Fibroblast of villous mesenchyme (primary cell): ENCODE measurements at regions not wholly inside any gene's neighbourhood (a gene's known extent, or its start where the extent isn't known, plus 50 kb on each side); places are given as distances from the start of the nearest gene placed in this dataset.
"Not testable (repeated sequence)": the region's sequence is repeated elsewhere in the genome, so short reads cannot be mapped to it uniquely, and the experiment has no call there.

ENCODE experiments used
- DNase-seq: peaks from one replicate; pipeline ENCODE4 v3.0.0-alpha.2; 2010; ENCODE audit warnings: low read depth
- H3K4me3 ChIP-seq: 2 replicates; pipeline ENCODE4 v1.5.1; 2011; ENCODE audit warnings: low read depth, mild to moderate bottlenecking, low read length
- CTCF ChIP-seq: IDR thresholded peaks from 2 replicates; pipeline ENCODE4 v1.5.1; 2012; ENCODE audit warnings: low read depth, mild to moderate bottlenecking, low read length; ENCODE audit not compliant: insufficient read depth

- no peak for DNase-seq
- no peak overlapping the region for H3K4me3 ChIP-seq
- no peak for TF ChIP-seq CTCF
Observed at GRCh38 chr2:234392041-234392615, 104.8 kb downstream of the ARL4C start.

GRCh38 chr2:234391625-234392024 is 105.3 kb downstream of the ARL4C start:
- no peak overlapping the region for H3K4me3 ChIP-seq
- DNase-seq: no peak
- no peak for TF ChIP-seq CTCF

- not testable (repeated sequence) for H3K4me3 ChIP-seq, DNase-seq
Observed at GRCh38 chr2:234389661-234390060, 107.2 kb downstream of the ARL4C start.

- peak; percentile 46 for DNase-seq
- TF ChIP-seq CTCF: no peak
- H3K4me3 ChIP-seq: no peak overlapping the region
Observed at GRCh38 chr2:234388591-234388990, 108.3 kb downstream of the ARL4C start.

- TF ChIP-seq CTCF: no peak
- H3K4me3 ChIP-seq: no peak overlapping the region
Observed at GRCh38 chr2:234386971-234387370, 109.9 kb downstream of the ARL4C start.

GRCh38 chr2:234382131-234382530 is 114.8 kb downstream of the ARL4C start:
- no peak for TF ChIP-seq CTCF
- H3K4me3 ChIP-seq: no peak overlapping the region
- no peak for DNase-seq

More at GRCh38 chr2:234386971-234387370, 109.9 kb downstream of the ARL4C start:
- no peak for DNase-seq

- not testable (repeated sequence) for DNase-seq, H3K4me3 ChIP-seq
Observed at GRCh38 chr2:234378958-234379357, 117.9 kb downstream of the ARL4C start.

- peak; percentile 76 for DNase-seq
- H3K4me3 ChIP-seq: no peak overlapping the region
- no peak for TF ChIP-seq CTCF
Observed at GRCh38 chr2:234378440-234378839, 118.4 kb downstream of the ARL4C start.
